RWPE1 (cell line): ENCODE measurements at regions not wholly inside any gene's neighbourhood (a gene's known extent, or its start where the extent isn't known, plus 50 kb on each side); places are given as distances from the start of the nearest gene placed in this dataset.
"Not testable (repeated sequence)": the region's sequence is repeated elsewhere in the genome, so short reads cannot be mapped to it uniquely, and the experiment has no call there.

ENCODE experiments used
- CTCF ChIA-PET: fragments of 350-600 bp; sonication (Branson Sonifier 250); formaldehyde crosslinking; extraction: SDS; loops from one replicate; lab custom pipeline; 2021; lab: Yijun Ruan, JAX
- POLR2A ChIA-PET: fragments of 400-600 bp; formaldehyde crosslinking; extraction: SDS; loops from one replicate; lab custom pipeline; 2020; ENCODE audit warnings: antibody characterized with exemption; ENCODE audit not compliant: low non-redundant PET; lab: Yijun Ruan, JAX
- DNase-seq: peaks from one replicate; pipeline ENCODE4 v3.0.0; 2012; ENCODE audit warnings: low spot score
- H3K27ac ChIP-seq: fragments of 450-650 bp; 2 replicates; pipeline ENCODE4 v1.5.1; 2017
- TF ChIP-seq, protein P1 (sequence below): fragments of 450-650 bp; conservative IDR thresholded peaks from 2 replicates; pipeline ENCODE4 v1.5.1; 2017; ENCODE audit warnings: low read depth, mild to moderate bottlenecking

DNA sequence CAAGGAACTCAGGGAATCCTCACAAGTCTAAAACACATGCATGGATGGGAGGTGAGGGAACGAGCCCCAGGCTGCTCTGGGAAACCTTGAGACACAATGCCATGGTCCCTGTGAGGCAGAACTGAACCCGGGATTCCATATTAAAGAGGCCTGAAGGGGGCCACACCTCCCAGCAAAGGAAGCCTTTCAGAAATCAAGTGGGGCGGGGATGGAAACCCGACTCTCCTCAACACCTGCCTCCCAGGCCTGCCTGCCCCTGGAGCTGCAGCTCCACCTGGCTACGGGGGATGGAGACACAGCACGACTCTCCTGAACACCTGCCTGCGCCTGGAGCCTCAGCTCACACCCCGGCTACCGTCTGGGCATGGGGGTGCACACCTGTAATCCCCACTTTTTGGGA, 77.8 kb upstream of the LPCAT1 start:
- CTCF ChIA-PET: interaction anchor here (0.7 to 1.4 kb wide), 4 partner anchors 122 to 1289 kb away, joined by 3 to 4 read pairs (median 4); no protein-coding TSS in a partner anchor
- POLR2A ChIA-PET, H3K27ac ChIP-seq: not testable (repeated sequence)
- TF ChIP-seq, protein P1, sequence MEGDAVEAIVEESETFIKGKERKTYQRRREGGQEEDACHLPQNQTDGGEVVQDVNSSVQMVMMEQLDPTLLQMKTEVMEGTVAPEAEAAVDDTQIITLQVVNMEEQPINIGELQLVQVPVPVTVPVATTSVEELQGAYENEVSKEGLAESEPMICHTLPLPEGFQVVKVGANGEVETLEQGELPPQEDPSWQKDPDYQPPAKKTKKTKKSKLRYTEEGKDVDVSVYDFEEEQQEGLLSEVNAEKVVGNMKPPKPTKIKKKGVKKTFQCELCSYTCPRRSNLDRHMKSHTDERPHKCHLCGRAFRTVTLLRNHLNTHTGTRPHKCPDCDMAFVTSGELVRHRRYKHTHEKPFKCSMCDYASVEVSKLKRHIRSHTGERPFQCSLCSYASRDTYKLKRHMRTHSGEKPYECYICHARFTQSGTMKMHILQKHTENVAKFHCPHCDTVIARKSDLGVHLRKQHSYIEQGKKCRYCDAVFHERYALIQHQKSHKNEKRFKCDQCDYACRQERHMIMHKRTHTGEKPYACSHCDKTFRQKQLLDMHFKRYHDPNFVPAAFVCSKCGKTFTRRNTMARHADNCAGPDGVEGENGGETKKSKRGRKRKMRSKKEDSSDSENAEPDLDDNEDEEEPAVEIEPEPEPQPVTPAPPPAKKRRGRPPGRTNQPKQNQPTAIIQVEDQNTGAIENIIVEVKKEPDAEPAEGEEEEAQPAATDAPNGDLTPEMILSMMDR: peak; percentile 22; the same call in 1 of the 2 replicates
- DNase-seq: peak; percentile 41

DNA sequence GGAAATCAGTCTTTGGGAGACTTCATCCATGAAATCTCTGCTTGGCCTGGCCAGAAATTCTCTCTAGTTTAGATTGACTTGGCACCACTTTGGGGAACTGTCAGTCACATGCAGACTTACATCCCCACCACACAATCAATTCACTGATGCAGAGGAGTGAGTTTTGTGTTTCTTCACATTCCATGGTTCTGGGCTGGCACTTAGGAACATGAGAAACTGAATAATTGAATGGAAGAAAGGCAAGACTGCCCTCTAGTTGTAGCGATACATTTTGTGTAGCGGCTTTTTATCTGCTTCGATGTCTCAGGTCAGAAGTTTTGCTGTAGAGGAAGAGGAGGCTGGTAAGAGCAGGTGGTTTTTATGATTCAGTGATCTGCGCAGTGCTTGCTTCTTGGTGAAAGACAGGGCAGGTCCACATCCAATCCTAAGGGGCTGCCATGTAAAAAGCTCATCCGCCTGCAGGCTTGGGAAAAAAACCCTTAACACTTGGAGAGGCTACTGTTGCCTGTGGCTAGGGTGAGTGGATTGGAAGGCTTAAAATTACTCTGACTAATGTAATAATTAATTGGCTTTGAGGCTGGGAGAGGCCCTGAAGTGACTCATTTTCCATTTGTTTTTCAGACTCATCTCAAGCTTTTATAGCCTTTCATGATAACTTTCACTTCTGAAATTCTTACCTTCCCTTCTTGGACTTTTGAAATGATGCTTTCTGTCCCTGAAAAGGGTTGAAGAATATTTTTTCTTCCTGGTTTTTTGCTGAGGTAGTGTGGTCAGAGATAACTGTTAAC, 75.4 kb upstream of the LPCAT1 start:
- not testable (repeated sequence) for H3K27ac ChIP-seq, DNase-seq
- CTCF ChIA-PET: interaction anchor here (0.7 kb wide), 1 partner anchor 238 kb away, joined by 6 read pairs; no protein-coding TSS in a partner anchor

DNA sequence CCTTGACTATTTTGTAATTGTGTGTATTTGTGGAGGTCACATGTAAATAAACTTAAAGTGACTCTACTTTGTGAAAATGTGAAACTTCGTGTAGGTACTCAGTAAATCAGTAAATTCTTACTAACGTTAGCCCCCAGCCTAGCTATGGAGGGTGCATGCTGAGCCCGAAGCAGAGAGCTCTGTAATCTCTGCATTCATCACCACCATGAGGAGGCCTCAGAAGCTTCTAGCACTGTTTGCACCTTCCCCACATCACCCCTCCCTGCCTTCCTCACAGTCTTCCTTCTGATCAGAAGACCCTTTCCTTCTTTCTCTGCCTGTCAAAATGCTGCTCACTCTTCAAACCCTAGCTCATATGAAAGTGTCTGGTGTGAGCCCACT, 73.3 kb upstream of the LPCAT1 start:
- POLR2A ChIA-PET, H3K27ac ChIP-seq, DNase-seq, CTCF ChIA-PET: not testable (repeated sequence)

More for the DNA sequence above, 75.4 kb upstream of the LPCAT1 start:
- TF ChIP-seq, protein P1: peak; percentile 36; the same call in 1 of the 2 replicates
- POLR2A ChIA-PET: not testable (repeated sequence)

DNA sequence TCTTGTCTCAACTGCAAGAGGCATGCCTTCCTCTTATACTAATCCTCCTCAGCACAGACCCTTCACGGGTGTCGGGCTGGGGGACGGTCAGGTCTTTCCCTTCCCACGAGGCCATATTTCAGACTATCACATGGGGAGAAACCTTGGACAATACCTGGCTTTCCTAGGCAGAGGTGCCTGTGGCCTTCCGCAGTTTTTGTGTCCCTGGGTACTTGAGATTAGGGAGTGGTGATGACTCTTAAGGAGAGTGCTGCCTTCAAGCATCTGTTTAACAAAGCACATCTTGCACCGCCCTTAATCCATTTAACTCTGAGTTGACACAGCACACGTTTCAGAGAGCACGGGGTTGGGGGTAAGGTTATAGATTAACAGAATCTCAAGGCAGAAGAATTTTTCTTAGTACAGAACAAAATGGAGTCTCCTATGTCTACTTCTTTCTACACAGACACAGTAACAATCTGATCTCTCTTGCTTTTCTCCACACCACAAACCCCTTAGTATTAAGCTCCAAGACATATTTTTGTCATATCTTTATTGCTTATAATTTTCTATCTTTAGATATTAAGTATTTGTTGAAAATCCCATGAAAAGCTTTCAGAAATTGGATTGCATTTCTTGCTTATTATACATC, 72.8 kb upstream of the LPCAT1 start:
- CTCF ChIA-PET, POLR2A ChIA-PET, DNase-seq, H3K27ac ChIP-seq: not testable (repeated sequence)

DNA sequence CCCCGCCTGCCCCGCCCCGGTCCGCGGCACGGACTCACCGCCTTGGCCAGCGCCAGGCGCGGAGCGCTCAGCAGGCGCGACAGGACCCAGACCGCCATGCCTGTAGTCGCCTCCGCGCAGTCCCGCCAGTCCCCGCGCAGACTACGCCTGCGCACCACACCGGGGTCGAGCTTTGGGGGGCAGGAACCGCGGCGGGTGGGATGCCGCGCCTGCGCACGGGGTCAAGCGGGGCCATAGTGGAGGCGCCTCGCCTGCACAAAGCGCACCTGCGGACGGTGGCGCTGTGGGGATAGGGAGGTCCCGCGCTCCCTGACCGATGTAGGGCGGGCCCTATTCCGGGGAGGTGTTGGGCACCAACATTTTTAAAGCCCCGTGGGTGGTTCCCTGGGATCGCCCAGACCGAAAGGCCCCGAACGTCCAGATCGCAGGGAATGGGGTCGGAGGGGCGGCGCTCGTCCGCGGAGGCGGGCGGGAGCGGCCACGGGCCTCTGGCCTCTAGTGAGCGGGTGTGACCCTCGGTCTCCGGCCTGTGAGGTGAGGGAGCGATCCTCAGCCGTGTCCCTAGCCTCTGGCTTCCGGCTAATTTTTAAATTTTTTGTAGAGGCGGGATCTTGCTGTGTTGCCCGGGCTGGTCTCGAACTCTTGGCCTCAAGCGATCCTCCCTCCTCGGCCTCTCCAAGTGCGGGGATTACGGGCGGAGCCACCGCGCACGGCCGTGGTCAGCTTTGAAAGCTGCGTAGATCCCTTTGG, 70.8 kb upstream of the LPCAT1 start:
- peak; percentile 52 for DNase-seq
- POLR2A ChIA-PET: no interaction called here
- peak overlapping the region; percentile 56 for H3K27ac ChIP-seq
- TF ChIP-seq, protein P1: peak; percentile 71
- CTCF ChIA-PET: interaction anchor here (0.6 to 0.7 kb wide), 3 partner anchors 10 to 194 kb away, joined by 3 to 4 read pairs (median 4); no protein-coding TSS in a partner anchor

DNA sequence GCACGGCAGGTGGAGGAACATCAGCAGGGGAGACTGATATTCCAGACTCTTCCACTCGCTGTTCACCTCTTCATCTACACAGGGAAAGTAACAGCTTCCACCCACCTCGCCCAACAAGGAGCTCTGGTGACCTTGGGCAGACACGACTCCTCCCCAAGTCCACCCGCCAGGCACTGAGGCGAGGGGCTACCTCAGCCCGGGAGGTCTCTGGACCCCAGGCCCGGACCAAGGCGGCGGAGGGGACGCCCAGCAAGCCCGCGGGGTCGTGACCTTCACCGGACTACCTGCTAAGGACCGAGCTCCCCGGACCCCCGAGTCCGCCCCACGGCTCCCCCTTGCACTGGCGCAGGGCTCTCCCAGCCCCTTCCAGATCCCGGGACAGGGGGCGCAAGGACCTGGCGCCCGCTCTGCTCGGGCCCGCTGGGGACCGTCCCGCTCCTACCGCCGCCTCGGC, 70.2 kb upstream of the LPCAT1 start:
- DNase-seq: no peak
- ChIA-PET CTCF (interaction anchor here (0.6 to 0.7 kb wide), 2 partner anchors 9 to 27 kb away, joined by 3 to 5 read pairs; no protein-coding TSS in a partner anchor), POLR2A (no interaction called here)
- TF ChIP-seq, protein P1: no peak
- peak overlapping the region; percentile 56 for H3K27ac ChIP-seq

DNA sequence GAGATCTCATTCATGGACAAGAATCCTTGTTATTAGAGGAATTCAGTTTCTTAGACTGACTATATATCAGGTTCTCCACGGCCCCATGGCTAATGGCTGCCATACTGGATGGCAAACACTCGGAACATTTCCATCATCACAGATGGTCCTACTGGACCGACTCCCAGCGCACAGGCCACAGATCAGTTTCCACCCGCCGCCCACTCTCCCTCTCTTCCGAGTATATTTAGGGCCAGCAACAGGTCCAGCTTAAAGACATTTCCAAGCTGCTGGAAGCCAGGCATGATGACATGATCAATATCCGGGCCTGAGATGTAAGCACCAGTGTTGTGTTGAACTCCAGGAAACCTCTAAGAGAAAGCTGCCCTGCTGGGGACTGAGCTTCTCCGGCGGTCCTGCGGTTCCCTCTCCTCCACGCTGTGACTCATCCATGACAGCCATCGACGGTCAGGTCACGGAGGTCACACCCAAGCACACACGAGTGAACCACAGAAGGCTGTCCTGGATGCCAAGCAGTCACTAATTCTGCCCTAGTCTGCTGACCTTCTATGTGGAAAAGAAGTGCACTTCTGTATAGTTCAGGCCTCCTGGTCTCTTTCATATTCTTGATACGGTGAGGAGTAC, 64.4 kb upstream of the LPCAT1 start:
- DNase-seq, CTCF ChIA-PET, POLR2A ChIA-PET, H3K27ac ChIP-seq: not testable (repeated sequence)

DNA sequence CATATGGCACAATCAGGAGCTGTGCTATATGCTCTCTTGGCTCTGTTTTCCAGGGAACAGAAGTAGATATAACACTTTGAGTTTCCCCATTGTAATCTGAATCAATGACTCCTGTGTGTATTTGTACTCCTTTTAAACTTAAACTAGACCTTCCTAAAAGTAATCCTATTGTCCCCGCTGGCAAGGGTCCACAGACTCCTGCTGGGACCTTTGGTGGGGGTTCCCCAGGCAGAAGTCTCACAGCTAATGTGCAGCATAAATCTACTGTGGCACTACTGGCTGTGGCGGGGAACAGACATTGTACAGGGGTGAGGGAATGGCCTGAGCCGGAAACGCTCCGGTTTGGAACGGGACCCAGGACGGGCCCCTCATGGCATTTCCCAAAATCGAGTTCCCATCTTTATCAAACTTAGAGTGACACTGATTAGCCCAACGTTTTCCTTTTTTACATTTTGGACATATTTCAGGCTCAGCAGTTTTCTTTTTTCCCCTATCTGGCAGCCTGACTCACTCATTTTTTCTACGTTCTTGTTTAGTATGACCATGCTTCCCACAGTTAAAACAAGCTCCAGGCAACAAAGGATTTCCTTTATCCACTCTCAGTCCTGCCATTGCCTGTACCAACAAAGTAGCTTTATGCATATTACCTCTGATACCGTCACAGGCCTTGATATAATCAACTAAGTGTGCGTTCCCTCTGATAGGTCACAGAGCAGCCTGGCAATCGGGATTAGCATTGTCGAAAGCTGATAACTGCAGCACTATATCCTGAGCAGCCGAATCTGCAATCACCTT, 59.5 kb upstream of the LPCAT1 start:
- DNase-seq, H3K27ac ChIP-seq, POLR2A ChIA-PET: not testable (repeated sequence)
- CTCF ChIA-PET: interaction anchor here (0.6 kb wide), 1 partner anchor 42 kb away, joined by 3 read pairs; no protein-coding TSS in a partner anchor

DNA sequence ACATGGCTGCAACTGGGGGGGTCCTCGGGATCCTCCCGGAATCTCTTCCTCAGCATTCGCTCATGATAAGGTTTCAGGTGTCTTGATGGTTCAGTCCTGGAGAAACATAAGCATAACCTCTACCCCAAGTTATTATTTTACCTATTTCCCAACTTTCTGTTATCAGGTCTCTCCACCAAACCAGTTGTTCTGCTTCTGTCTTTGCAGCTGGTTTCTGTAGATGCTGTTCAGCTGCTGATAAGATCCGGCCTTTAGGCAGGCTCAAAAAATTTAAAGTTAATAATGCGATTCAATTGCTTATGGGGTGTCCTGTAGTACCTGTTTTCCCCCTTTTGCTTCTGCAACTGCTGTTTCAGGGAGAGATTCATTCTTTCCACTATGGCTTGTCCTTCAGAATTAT, 55.6 kb upstream of the LPCAT1 start:
- POLR2A ChIA-PET, H3K27ac ChIP-seq, DNase-seq: not testable (repeated sequence)
- CTCF ChIA-PET: interaction anchor here (1.4 kb wide), 1 partner anchor 99 kb away, joined by 3 read pairs; no protein-coding TSS in a partner anchor

DNA sequence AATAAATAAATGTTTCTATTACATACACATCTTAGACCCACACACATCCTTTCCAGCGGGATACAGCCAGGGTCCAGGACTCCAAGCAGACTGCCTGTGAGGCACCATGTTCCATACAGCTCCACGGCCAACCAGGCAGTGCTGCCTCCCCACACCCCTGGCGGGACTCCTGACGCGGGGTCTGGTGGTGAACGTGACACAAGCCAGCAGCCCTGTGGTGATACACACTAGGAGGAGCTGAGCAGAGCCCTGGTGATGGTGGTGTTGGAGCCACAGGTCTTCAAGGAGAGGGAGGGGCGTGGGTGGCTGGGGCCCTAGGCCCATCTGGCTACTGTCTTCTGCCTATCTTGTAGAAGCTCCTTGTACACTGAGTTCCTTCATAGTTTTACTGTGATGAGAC, 53.1 kb upstream of the LPCAT1 start:
- POLR2A ChIA-PET, H3K27ac ChIP-seq, CTCF ChIA-PET, DNase-seq: not testable (repeated sequence)
